ENCODE measurements at regions not wholly inside any gene's neighbourhood (a gene's known extent, or its start where the extent isn't known, plus 50 kb on each side); places are given as distances from the start of the nearest gene placed in this dataset.
"Not testable (repeated sequence)": the region's sequence is repeated elsewhere in the genome, so short reads cannot be mapped to it uniquely, and the experiment has no call there.

GRCh38 chr4:79772510-79772909 lies 300.5 kb downstream of the ANTXR2 start:
- DNase-seq (no peak), ATAC-seq (no peak)
- H3K4me3 Mint-ChIP-seq: no peak overlapping the region
- no peaks in the 10 kb centered on the region for H3K36me3 Mint-ChIP-seq (ENCODE audit: insufficient read depth)
- peaks cover 52% of the 10 kb centered on the region for H3K9me3 Mint-ChIP-seq
- H3K27me3 Mint-ChIP-seq (ENCODE audit: low read depth): peaks cover 1% of the 10 kb centered on the region
- H3K4me1 Mint-ChIP-seq (ENCODE audit: low read depth): no peaks in the 10 kb centered on the region

GRCh38 chr4:79764120-79764519 lies 308.9 kb downstream of the ANTXR2 start:
- ATAC-seq: no peak

DNA sequence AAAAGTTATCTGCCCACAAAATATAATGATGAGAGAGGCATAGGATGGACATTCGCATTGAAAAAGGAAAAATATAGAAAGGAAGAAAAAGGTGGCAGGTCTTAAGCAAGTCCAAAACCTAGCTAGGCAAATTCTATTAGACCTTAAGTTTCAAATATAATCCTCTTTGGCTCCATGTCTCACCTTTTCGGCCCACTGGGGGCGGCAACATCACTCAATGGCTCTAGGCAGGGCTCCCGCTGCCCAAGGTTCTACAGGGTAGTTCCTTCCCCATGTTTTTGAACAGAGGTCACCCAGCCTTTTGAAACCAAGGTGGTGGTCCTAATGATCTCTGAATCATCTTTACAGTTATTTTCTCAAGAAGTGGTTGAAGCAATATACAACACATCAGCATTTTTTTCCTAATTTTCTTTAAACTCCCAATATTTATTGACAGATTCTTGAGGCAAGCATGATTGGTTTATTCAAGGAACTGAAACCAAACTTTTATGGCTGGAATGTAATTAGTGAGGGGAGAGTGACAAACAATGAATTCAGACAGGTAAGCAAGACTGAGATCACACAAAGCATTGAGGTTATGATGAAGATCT lies 309.4 kb downstream of the ANTXR2 start:
- Mint-ChIP-seq H3K4me3 (no peak overlapping the region), H3K4me1 (ENCODE audit: low read depth) (no peaks in the 10 kb centered on the region), H3K36me3 (ENCODE audit: insufficient read depth) (no peaks in the 10 kb centered on the region), H3K9me3 (peaks cover 5% of the 10 kb centered on the region), H3K27me3 (ENCODE audit: low read depth) (peaks cover 2% of the 10 kb centered on the region)
- no peak for ATAC-seq
- DNase-seq: no peak

More at GRCh38 chr4:79764120-79764519, 308.9 kb downstream of the ANTXR2 start:
- Mint-ChIP-seq H3K9me3 (peaks cover 7% of the 10 kb centered on the region), H3K27me3 (ENCODE audit: low read depth) (peaks cover 2% of the 10 kb centered on the region), H3K4me1 (ENCODE audit: low read depth) (no peaks in the 10 kb centered on the region), H3K36me3 (ENCODE audit: insufficient read depth) (no peaks in the 10 kb centered on the region), H3K4me3 (no peak overlapping the region)
- DNase-seq: no peak

GRCh38 chr4:79759793-79760192 lies 313.2 kb downstream of the ANTXR2 start:
- Mint-ChIP-seq H3K4me3 (no peak overlapping the region), H3K9me3 (no peaks in the 10 kb centered on the region), H3K4me1 (ENCODE audit: low read depth) (no peaks in the 10 kb centered on the region), H3K27me3 (ENCODE audit: low read depth) (peaks cover 2% of the 10 kb centered on the region), H3K36me3 (ENCODE audit: insufficient read depth) (no peaks in the 10 kb centered on the region)
- no peak for ATAC-seq
- DNase-seq: no peak

DNA sequence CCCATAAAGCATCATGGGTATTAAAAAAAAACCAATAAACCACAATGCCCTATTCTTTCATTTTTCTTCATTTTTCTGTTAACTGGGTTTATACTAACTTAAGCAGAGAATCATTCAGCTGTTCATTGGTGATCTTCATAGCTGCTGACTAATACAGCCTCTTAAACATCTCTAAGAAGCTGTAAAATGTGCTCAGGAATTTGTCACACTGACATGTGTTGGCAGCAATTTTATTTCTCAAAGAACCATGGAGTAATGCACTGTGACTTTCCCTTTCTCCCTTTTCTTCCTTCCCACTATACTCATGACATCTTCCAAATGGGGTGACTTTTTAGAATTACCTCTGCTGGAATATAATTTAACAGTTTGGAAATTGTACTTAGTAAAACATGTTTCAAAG lies 315.4 kb downstream of the ANTXR2 start:
- H3K4me3 Mint-ChIP-seq: no peak overlapping the region
- no peaks in the 10 kb centered on the region for H3K9me3 Mint-ChIP-seq
- H3K27me3 Mint-ChIP-seq (ENCODE audit: low read depth): no peaks in the 10 kb centered on the region
- no peaks in the 10 kb centered on the region for H3K36me3 Mint-ChIP-seq (ENCODE audit: insufficient read depth)
- DNase-seq: no peak
- no peak for ATAC-seq
- no peaks in the 10 kb centered on the region for H3K4me1 Mint-ChIP-seq (ENCODE audit: low read depth)

DNA sequence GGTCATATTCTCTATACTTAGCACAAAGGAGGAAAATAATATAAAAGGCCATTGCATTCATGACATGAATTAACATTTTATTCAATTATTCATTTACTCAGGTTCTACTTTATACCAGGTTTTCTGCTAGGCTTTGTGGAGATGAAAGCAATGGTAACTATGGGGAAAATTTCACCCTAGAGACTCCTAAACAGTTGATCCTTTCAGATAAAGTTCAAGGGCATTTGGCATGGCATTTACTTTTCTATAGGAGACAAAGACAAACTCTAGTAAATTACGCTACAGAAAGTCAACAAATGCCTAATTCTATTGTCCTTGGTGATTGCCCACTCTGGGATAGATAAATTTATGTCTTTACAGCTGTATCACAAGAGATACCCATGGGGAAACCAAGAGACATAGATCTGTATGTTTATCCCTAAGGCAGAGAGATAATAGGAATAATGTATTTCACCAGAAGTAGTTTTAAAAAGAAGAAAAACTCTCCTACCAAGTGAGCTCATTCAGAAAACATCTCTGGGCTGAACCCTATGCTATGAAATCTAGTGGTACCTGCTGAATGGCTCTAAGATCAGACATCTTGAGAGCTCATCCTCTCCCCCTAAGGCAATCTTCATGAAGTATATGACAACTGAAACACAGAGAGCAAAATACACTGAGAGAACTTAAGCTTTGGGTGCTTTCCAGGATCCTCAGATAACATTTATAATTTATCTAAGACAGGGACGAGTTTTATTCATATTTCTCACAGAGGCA lies 316.7 kb downstream of the ANTXR2 start:
- DNase-seq (no peak), ATAC-seq (no peak)
- no peaks in the 10 kb centered on the region for H3K36me3 Mint-ChIP-seq (ENCODE audit: insufficient read depth)
- H3K4me3 Mint-ChIP-seq: no peak overlapping the region
- no peaks in the 10 kb centered on the region for H3K9me3 Mint-ChIP-seq
- no peaks in the 10 kb centered on the region for H3K27me3 Mint-ChIP-seq (ENCODE audit: low read depth)
- H3K4me1 Mint-ChIP-seq (ENCODE audit: low read depth): no peaks in the 10 kb centered on the region

GRCh38 chr4:79748835-79749234 lies 324.2 kb downstream of the ANTXR2 start:
- Mint-ChIP-seq H3K27me3 (ENCODE audit: low read depth) (peaks cover 6% of the 10 kb centered on the region), H3K36me3 (ENCODE audit: insufficient read depth) (no peaks in the 10 kb centered on the region), H3K9me3 (no peaks in the 10 kb centered on the region), H3K4me1 (ENCODE audit: low read depth) (no peaks in the 10 kb centered on the region), H3K4me3 (no peak overlapping the region)
- DNase-seq (no peak), ATAC-seq (no peak)

DNA sequence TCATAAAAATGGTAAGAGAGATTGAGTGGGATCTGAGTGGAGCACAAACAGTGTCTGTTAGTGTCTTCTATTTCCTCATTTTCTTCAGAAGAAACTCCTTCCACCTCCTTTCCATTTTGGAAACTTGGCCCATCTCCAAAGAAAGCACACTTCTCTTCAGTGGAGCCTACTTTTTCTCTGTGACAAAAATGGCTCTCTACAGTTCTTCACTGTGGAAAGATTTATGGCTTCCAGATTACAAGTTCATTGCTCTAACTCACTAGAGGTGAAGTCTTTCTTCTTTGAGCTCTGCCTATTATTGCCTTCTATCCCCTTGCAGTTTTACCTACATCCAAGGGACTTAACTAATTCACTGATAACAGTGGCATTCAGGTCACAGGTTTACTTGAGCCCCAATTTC lies 325.8 kb downstream of the ANTXR2 start:
- peaks cover 6% of the 10 kb centered on the region for H3K27me3 Mint-ChIP-seq (ENCODE audit: low read depth)
- H3K9me3 Mint-ChIP-seq: no peaks in the 10 kb centered on the region
- ATAC-seq (no peak), DNase-seq (no peak)
- H3K4me3 Mint-ChIP-seq: no peak overlapping the region
- H3K4me1 Mint-ChIP-seq (ENCODE audit: low read depth): no peaks in the 10 kb centered on the region
- no peaks in the 10 kb centered on the region for H3K36me3 Mint-ChIP-seq (ENCODE audit: insufficient read depth)

GRCh38 chr4:79743014-79743413 lies 330.0 kb downstream of the ANTXR2 start:
- no peaks in the 10 kb centered on the region for H3K36me3 Mint-ChIP-seq (ENCODE audit: insufficient read depth)
- no peak overlapping the region for H3K4me3 Mint-ChIP-seq
- peaks cover 4% of the 10 kb centered on the region for H3K27me3 Mint-ChIP-seq (ENCODE audit: low read depth)

GRCh38 chr4:79739912-79740311 lies 331.9 kb upstream of the GK2 start:
- DNase-seq (no peak), ATAC-seq (no peak)
- Mint-ChIP-seq H3K9me3 (no peaks in the 10 kb centered on the region), H3K4me1 (ENCODE audit: low read depth) (no peaks in the 10 kb centered on the region), H3K27me3 (ENCODE audit: low read depth) (no peaks in the 10 kb centered on the region), H3K36me3 (ENCODE audit: insufficient read depth) (no peaks in the 10 kb centered on the region), H3K4me3 (no peak overlapping the region)

More at GRCh38 chr4:79743014-79743413, 330.0 kb downstream of the ANTXR2 start:
- DNase-seq (no peak), ATAC-seq (no peak)
- Mint-ChIP-seq H3K4me1 (ENCODE audit: low read depth) (no peaks in the 10 kb centered on the region), H3K9me3 (no peaks in the 10 kb centered on the region)

- Mint-ChIP-seq H3K36me3 (ENCODE audit: insufficient read depth) (no peaks in the 10 kb centered on the region), H3K9me3 (no peaks in the 10 kb centered on the region), H3K27me3 (ENCODE audit: low read depth) (peaks cover 4% of the 10 kb centered on the region), H3K4me3 (no peak overlapping the region), H3K4me1 (ENCODE audit: low read depth) (no peaks in the 10 kb centered on the region)
- DNase-seq (no peak), ATAC-seq (no peak)
Observed at GRCh38 chr4:79723507-79723906, 315.5 kb upstream of the GK2 start.

DNA sequence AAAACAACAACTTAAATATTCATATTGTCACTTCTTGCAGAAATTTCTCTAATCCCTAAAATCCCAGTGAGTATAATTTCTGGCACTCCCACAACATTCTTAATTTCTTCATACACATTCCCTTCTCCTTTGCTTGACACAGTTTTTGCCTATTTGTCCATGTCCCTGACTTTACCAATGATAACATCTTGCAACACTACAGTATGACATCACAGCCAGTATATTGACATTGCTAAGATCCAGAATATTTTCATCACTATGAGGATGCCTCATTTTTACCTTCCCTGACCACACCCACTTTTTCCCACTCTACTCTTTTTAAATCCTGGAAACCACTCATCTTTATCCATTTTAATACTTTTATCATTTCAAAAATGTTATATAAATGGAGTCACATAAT lies 292.3 kb upstream of the GK2 start:
- no peaks in the 10 kb centered on the region for H3K4me1 Mint-ChIP-seq (ENCODE audit: low read depth)
- H3K36me3 Mint-ChIP-seq (ENCODE audit: insufficient read depth): no peaks in the 10 kb centered on the region
- peaks cover 3% of the 10 kb centered on the region for H3K27me3 Mint-ChIP-seq (ENCODE audit: low read depth)
- ATAC-seq: no peak
- no peak for DNase-seq
- H3K4me3 Mint-ChIP-seq: no peak overlapping the region
- H3K9me3 Mint-ChIP-seq: peaks cover 8% of the 10 kb centered on the region

- Mint-ChIP-seq H3K4me3 (no peak overlapping the region), H3K36me3 (ENCODE audit: insufficient read depth) (no peaks in the 10 kb centered on the region), H3K27me3 (ENCODE audit: low read depth) (peaks cover 6% of the 10 kb centered on the region), H3K4me1 (ENCODE audit: low read depth) (no peaks in the 10 kb centered on the region), H3K9me3 (peaks cover 19% of the 10 kb centered on the region)
- ATAC-seq (no peak), DNase-seq (no peak)
Observed at GRCh38 chr4:79697444-79697843, 289.4 kb upstream of the GK2 start.

DNA sequence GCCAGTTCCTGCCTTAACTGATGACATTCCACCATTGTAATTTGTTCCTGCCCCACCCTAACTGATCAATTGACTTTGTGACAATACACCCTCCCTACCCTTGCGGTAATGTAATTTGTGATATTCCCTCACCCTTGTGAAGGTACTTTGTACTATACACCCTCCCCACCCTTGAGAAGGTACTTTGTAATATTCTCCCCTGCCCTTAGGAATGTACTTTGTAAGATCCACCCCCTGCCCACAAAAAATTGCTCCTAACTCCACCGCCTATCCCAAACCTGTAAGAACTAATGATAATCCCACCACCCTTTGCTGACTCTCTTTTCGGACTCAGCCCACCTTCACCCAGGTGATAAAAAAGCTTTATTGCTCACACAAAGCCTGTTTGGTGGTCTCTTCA lies 288.5 kb upstream of the GK2 start:
- not testable (repeated sequence) for H3K4me1 Mint-ChIP-seq (ENCODE audit: low read depth); H3K4me3 Mint-ChIP-seq; H3K36me3 Mint-ChIP-seq (ENCODE audit: insufficient read depth); ATAC-seq; H3K27me3 Mint-ChIP-seq (ENCODE audit: low read depth); DNase-seq
- peaks cover 19% of the 10 kb centered on the region for H3K9me3 Mint-ChIP-seq

- DNase-seq (no peak), ATAC-seq (no peak)
- Mint-ChIP-seq H3K36me3 (ENCODE audit: insufficient read depth) (no peaks in the 10 kb centered on the region), H3K4me3 (no peak overlapping the region), H3K4me1 (ENCODE audit: low read depth) (no peaks in the 10 kb centered on the region), H3K27me3 (ENCODE audit: low read depth) (peaks cover 6% of the 10 kb centered on the region), H3K9me3 (peaks cover 19% of the 10 kb centered on the region)
Observed at GRCh38 chr4:79695848-79696247, 287.8 kb upstream of the GK2 start.
